ENCODE measurements at regions not wholly inside any gene's neighbourhood (a gene's known extent, or its start where the extent isn't known, plus 50 kb on each side); places are given as distances from the start of the nearest gene placed in this dataset.
"Not testable (repeated sequence)": the region's sequence is repeated elsewhere in the genome, so short reads cannot be mapped to it uniquely, and the experiment has no call there.

DNA sequence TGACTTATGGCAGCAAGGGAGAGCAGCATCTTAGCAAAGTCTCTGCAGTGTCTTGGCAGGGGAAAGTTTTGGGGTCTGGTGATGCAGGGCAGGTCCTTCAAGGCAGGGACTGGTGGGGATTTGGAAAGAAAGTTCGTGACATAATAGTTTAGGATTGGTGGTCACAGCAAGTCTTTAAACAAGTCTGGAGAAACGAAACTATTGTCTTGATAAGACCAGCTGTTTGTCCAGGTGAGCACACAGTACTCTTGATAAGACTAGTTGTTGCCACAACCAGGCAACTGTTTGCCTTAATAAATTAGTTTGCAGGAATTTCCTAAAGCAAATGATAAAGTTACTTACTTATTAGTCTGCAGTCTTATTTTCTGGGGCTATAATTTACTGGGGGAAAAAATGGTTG is 136.1 kb downstream of the AKR1D1 start:
- no peak for DNase-seq (ENCODE audit: extremely low read depth in 1 of 11, low read depth in 9 of 11, low spot score in 4 of 11)

DNA sequence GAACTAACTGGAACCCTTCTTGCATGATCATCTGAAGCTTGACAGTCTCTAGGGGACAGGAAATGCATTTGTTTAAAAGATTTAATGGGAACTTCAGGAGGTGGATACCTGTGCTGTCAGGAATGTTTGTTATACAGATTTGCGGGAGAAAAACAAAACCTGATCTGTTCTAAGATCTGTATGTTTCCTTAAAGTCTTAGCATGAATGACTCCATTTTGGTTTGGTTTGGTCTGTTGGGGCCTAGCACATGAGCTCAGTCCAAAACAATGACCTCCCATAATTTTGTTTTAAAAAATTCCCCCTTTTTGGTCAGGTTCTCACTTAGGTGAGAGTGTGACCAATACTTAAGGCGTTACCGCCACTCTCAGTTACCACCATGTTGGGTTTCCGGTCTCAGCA is 138.7 kb downstream of the AKR1D1 start:
- no peak for DNase-seq (ENCODE audit: extremely low read depth in 1 of 11, low read depth in 9 of 11, low spot score in 4 of 11)

DNA sequence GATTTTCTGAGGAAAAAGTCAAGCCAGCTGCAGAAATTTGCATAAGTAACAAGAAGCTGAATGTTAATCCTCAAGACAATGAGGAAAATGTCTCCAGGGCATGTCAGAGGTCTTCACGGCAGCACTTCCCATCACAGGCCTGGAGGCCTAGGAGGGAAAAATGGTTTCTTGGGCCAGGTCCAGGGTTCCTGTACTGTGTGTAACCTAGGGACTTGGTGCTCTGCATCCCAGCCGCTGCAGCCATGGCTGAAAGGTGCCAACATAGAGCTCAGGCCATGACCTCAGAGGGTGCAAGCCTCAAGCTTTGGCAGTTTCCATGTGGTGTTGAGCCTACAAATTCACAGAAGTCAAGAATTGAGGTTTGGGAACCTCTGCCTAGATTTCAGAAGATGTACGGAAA is 144.1 kb downstream of the AKR1D1 start:
- not testable (repeated sequence) for DNase-seq (ENCODE audit: extremely low read depth in 1 of 11, low read depth in 9 of 11, low spot score in 4 of 11)

DNA sequence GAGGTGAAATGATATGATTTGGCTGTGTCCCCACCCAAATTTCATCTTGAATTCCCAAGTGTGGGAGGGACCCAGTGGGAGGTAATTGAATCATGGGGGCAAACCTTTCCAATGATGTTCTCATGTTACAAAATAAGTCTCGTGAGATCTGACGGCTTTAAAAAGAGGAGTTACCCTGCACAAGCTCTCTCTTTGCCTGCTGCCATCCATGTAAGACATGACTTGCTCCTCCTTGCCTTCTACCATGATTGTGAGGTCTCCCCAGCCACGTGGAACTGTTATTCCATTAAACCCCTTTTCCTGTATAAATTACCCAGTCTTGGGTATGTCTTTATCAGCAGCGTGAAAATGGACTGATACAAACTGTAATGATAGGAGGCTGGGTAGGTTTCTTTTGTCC is 145.1 kb downstream of the AKR1D1 start:
- not testable (repeated sequence) for DNase-seq (ENCODE audit: extremely low read depth in 1 of 11, low read depth in 9 of 11, low spot score in 4 of 11)

DNA sequence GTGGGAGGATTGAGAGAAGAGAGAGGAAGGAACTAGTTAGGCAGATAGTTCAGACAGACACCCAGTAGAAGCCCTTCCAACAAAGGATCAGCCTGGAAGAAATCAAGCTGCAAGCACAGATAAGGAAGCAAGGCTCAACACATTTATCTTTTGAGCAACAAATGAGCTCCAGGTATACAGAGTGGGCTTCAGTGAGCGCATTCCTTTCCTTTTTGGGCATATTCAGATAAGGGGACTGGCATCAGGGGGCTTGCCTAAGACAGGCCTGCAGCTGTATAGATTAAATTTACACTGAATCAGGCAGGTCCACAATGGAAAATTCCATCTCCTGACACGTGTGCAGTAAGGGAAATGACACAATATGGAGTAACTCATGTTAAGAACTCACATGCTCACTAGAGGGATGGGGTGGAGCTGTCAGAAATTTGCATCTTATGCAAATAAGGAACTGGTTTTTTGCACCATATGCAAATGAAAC is 147.2 kb downstream of the AKR1D1 start:
- no peak for DNase-seq (ENCODE audit: extremely low read depth in 1 of 11, low read depth in 9 of 11, low spot score in 4 of 11)

DNA sequence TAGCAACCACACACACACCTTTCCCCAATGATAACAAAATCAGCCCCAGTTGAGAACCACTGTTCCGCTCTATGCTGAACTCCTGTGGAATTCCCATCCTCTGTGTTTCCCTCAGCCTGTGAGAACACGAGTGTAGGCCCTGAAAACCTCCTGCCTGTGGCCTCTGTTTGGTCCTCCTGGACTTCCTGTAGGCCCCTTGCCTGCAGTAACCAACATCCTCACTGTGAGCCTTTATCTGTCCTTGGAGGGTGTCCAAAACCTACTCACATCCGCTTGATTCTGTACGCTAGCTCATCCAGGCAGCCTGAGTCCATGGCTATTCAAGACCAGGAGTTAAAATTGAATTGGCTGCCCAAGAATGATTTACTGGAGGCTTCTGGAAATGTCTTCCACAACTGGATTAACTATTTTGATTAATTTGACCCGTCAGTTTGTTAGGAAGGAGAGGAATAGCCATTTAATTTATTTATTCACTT is 149.8 kb downstream of the AKR1D1 start:
- peak in 4 of 11 donors; percentile 36 to 61 (median 53) for DNase-seq (ENCODE audit: extremely low read depth in 1 of 11, low read depth in 9 of 11, low spot score in 4 of 11)

DNA sequence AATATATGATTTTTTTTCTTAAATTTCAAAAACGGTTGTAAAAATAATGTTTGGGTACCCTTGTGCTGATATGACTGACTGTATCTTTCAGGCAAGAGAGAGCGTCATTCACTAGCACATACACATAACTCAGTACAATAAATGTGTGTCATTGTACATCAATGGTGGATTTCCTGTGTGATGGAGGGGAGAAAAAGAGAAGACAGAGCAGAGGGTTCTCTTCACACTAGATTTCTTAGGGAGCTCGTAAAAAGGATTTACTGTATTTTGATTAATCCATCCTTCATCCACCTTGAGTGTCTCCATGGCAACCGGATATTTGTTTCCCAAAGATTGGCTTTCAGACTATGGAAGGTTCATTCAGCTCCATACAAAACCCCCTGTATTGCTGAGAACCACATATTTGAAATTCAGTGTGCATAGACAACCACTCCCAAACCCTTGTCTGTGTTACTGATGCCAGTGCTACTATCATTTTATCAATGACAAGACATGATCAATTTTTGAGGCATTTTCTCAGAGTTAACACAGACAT is 150.6 kb downstream of the AKR1D1 start:
- DNase-seq (ENCODE audit: extremely low read depth in 1 of 11, low read depth in 9 of 11, low spot score in 4 of 11), result no peak

DNA sequence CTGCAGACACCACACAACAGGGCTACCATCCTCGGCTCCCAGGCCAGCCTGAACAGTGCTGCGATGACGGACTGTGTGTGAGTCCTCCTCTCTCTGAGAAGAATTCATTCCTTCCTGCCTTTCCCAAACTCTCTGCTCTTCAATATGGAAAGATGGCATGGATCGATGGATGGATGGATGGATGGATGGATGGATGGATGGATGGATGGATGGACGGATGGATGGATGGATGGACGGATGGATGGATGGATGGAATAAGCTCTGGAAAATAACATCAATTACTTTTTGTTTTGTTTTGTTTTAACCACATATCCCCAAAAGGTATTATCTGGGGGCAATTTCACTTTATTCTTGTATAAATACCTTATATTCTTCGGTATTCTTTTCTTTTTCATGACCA is 151.9 kb downstream of the AKR1D1 start:
- no peak for DNase-seq (ENCODE audit: extremely low read depth in 1 of 11, low read depth in 9 of 11, low spot score in 4 of 11)

DNA sequence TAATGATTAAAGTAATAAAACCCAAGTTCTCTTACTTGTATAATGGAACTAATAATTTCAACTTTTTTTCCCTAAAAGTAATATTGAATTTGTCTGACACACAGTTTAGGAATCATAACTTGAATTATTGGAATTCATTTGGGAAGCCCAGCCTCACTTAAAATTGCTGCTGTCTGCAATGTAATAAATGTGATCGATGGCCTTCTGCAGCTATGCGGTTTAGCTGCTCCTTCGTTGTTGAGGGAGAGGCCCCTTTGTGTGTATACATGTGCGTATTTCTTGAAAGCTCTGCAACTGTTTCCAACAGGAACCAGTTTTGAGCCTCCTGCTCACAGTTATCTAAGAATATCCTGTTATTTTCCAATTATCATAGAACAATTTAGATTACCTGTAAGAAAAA is 152.5 kb downstream of the AKR1D1 start:
- DNase-seq (ENCODE audit: extremely low read depth in 1 of 11, low read depth in 9 of 11, low spot score in 4 of 11), result peak in 1 of 11 donors; percentile 28

DNA sequence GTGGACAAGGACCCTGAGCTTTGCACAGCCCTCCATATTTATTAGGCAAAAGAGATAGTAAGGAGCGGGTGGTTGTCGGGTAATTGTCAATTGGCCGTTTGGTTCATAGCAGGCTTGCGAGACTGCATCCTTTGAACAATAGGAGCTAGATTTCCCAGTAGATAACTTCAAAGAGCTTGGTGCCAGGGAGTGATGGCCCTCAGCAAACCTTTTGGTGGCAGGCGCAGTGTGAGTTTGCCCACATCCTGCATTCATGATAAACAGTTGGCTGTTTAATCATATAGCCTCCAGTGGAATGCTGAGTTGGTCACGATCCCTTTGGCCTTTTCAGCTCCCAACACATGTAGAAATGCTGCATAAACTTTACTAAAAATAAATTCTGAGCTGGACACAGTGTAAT is 156.9 kb downstream of the AKR1D1 start:
- DNase-seq (ENCODE audit: extremely low read depth in 1 of 11, low read depth in 9 of 11, low spot score in 4 of 11), result no peak

DNA sequence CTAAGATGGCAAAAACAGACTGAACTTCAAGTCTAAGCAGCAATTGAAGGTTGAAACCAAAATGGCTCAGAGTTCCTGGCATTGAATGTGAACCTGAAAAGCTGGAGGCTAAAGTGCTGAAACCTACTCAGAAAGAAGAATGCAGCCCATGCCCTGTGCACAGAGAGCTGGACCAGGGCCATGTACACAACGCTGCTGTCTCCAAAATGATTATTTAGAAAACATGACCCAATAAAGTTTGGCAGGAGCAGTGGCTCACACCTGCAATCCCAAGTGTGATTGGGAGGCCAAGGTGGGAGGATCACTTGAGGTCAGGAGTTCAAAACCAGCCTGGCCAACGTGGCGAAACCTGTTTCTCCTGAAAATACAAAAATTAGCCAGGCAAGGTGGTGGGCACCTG is 158.9 kb downstream of the AKR1D1 start:
- no peak for DNase-seq (ENCODE audit: extremely low read depth in 1 of 11, low read depth in 9 of 11, low spot score in 4 of 11)

DNA sequence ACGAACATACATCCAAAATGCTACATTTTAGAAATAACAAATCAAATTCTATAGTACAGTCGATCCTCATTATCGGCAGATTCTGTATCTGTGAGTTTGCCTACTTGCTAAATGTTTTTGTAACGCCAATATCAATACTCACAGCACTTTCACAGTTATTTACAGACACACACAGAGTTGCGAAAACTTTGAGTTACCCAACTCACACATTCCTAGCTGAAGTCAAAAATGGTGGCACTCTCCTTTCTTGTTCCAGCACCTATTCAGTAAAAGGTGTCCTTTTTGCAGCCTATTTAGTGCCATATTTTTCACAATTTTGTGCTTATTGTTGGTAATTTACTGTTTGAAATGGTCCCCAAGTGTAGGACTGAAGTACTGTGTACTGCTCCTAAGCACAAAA is 161.7 kb downstream of the AKR1D1 start:
- no peak for DNase-seq (ENCODE audit: extremely low read depth in 1 of 11, low read depth in 9 of 11, low spot score in 4 of 11)

DNA sequence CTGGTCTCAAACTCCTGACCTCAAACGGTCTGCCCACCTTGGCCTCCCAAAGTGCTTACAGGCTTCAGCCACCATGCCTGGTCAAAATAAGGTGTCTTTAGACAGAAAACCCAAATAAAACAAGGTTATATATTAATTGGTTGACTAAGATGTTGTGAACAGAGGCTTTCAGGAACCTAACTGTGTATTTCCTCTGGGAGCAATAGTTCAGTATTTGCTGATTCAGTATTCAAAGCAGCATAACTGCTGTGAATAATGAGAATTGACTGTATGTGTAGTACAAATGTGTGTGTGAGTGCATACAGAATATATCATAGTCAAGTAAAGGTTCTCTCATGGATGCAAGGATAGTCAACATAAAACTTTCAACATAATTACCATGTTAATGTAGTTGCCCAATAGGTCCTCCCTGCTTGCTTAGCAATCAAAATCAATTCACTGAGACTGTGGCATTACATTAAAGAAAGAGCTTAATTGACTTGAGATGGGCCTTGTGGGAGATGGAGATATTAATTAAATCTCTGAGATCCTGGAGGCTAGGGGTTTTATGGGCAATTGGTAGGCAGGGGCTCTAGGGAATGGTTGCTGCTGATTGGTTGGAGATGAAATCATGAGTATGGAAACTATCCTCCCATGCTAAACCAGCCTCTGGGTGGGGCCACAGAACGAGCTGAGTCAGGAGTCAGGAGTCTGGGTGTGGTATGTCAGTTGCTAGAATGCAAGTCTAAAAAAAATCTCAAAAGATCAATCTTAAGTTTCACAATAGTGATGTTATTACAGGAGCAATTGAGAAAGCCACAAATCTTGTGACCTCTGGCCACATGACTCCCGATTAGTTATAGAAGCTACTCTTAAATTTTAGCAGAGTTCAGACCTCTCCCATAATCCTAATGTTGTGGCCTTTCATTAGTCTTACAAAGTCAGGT is 162.7 kb downstream of the AKR1D1 start:
- no peak for DNase-seq (ENCODE audit: extremely low read depth in 1 of 11, low read depth in 9 of 11, low spot score in 4 of 11)

DNA sequence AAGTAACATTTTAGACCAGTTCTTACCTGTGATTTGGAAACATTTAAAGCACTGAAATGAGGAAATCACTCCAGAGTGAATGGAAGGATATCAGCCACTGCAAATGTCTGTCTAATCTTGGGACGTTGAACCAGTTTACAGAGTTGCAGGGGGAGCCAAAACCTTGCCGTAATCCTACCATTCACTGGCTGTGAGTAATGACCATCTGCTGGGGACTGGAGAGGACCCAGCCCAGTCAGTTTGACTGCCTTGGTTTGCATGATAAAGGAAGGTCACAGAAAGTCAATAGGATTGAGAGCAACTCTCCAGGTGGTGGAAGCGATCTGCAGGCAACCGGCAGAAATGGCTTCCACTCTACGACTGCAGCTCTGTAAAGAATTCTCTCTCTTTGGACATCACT is 167.2 kb downstream of the AKR1D1 start:
- no peak for DNase-seq (ENCODE audit: extremely low read depth in 1 of 11, low read depth in 9 of 11, low spot score in 4 of 11)

DNA sequence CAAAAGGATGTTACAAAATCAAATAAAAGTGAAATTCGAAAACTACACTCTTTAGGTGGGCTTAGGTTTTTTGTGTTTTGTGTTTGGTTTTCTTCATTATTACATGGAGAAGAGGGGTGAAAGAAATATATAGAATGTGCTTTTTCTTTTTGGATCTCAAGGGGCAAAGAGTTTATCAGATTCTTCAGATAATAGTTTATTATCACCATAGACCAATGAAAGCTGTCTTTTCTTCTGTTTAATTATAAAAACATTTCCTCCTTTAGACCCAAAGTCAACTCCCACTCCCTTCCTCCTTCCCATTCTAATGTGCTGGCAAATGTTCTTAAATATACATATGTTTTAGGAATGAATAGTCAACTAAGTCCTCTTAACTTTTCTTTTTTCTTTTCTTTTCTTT is 167.6 kb downstream of the AKR1D1 start:
- DNase-seq (ENCODE audit: extremely low read depth in 1 of 11, low read depth in 9 of 11, low spot score in 4 of 11), result no peak

DNA sequence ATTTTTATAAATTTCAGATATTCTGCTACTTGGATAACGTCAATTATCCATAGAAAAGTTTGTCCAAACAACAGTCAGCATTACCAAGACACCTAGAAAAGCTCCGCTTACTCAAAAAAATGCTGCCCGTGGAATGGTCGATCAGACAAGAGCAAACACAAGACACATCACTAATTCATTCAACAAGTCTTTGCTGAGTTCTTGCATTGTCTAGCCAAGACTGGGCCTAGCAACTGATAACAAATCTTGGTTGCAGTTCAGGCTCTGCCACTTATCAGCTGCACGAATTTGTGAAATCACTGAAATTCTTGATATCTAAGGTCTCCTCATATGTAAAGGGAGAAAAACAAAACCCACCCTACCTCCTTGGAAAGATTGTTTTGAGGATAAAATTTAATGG is 168.3 kb downstream of the AKR1D1 start:
- no peak for DNase-seq (ENCODE audit: extremely low read depth in 1 of 11, low read depth in 9 of 11, low spot score in 4 of 11)

DNA sequence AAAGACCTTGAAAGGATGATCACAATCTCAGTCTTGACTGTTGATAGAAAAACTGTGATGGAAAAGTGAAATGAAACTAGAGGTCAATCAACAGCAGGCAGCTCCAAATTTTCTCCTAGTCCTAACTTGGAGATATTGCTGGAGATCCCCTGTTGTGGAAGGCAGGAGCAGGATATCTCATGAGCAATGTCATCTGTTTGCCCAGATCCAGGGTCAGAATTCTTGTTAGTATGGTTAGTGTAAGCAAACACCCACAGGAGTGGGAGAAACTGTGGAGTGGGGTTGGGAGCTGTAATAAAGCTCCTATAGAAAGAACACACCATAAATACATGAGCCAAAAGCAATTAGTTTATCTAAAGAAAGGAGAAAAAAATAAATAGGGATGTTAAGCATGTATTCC is 169.0 kb downstream of the AKR1D1 start:
- no peak for DNase-seq (ENCODE audit: extremely low read depth in 1 of 11, low read depth in 9 of 11, low spot score in 4 of 11)

DNA sequence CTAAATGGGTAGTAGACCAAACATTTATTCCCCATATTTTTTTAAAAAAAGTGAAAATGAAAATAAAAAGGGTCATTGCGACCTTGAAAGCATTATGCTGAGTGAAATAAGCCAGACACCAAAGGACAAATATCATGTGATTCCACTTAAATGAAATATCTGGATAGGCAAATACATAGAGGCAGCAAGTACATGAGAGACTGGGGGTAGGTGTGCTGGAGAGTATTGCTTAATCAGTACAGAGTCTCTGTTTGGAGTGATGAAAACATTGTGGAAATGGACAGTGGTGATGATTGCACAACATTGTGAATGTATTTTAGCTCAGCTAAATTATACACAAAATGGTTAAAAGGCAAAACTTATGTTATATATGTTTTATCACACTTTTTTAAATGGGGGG is 169.4 kb downstream of the AKR1D1 start:
- DNase-seq (ENCODE audit: extremely low read depth in 1 of 11, low read depth in 9 of 11, low spot score in 4 of 11), result no peak

DNA sequence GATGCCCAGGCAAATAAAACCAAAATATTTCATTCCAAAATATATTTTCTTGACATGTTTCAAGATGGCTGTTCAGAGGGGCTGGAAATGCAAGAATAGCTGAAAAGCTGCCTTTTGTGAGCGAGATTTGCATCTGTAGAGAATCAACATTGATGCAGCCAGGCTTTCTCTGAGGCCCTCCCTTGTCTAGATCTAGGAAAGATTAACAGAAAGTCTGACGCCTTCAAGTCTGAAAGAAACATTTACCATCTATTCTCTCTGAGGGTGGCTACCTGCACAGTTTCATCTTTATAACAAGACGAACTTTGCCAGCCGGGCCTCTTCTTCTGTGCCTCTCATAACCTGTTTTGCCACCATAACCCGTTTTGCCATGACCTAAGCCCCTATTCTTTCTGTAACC is 170.2 kb downstream of the AKR1D1 start:
- DNase-seq (ENCODE audit: extremely low read depth in 1 of 11, low read depth in 9 of 11, low spot score in 4 of 11), result no peak

DNA sequence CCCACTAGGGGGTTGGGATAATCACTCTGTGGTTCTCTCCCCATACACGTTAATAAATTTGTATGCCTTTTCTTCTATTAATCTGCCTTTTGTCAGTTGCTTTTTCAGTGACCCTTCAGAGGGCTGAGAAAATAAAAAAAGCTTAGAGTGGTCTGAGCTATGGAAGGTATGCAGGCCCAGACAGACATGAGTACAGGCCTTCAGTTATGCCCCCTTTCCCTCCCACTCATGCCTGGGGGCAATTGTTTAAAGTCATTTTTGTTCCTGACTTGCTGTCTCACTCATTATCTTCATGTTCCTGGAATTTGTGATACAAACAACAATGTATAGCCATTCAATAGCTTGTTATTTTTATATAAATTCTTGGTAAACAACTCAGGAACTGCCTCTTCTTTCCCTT is 170.8 kb downstream of the AKR1D1 start:
- DNase-seq (ENCODE audit: extremely low read depth in 1 of 11, low read depth in 9 of 11, low spot score in 4 of 11), result no peak

Data from renal cortex interstitium (tissue), 11 donors.